Loucy (cell line): ENCODE measurements at regions not wholly inside any gene's neighbourhood (a gene's known extent, or its start where the extent isn't known, plus 50 kb on each side); places are given as distances from the start of the nearest gene placed in this dataset.

ENCODE experiments used
- H2AFZ ChIP-seq: fragments of 200-600 bp; sonication (generic); 2 replicates; pipeline ENCODE4 v1.6.0; 2016; ENCODE audit warnings: antibody characterized with exemption, mild to moderate bottlenecking, low read length, moderate library complexity
- H3F3A ChIP-seq: fragments of 200-600 bp; 2 replicates; pipeline ENCODE4 v1.6.0; 2016; ENCODE audit warnings: antibody characterized with exemption, low read depth, mild to moderate bottlenecking
- H3K27me3 ChIP-seq: fragments of 200-600 bp; sonication (generic); 2 replicates; pipeline ENCODE4 v1.6.1; 2014; ENCODE audit warnings: low read length, mild to moderate bottlenecking; ENCODE audit not compliant: insufficient read depth, poor library complexity, severe bottlenecking
- H3K36me3 ChIP-seq: fragments of 200-600 bp; sonication (generic); 2 replicates; pipeline ENCODE4 v1.6.1; 2016; ENCODE audit warnings: low read length; ENCODE audit not compliant: insufficient read depth
- H3K4me1 ChIP-seq: fragments of 200-600 bp; sonication (generic); 2 replicates; pipeline ENCODE4 v1.5.1; 2014; ENCODE audit warnings: low read length, mild to moderate bottlenecking; ENCODE audit not compliant: insufficient read depth, poor library complexity, severe bottlenecking
- H3K4me2 ChIP-seq: fragments of 200-600 bp; sonication (generic); 2 replicates; pipeline ENCODE4 v1.6.0; 2014; ENCODE audit warnings: antibody characterized with exemption, low read length, low read depth, mild to moderate bottlenecking; ENCODE audit not compliant: poor library complexity, severe bottlenecking
- H3K4me3 ChIP-seq: fragments of 200-600 bp; sonication (generic); 2 replicates; pipeline ENCODE4 v1.5.1; 2014; ENCODE audit warnings: low read length, mild to moderate bottlenecking, mixed read lengths; ENCODE audit not compliant: poor library complexity, severe bottlenecking
- H3K79me2 ChIP-seq: fragments of 200-600 bp; sonication (generic); 2 replicates; pipeline ENCODE4 v1.6.1; 2014; ENCODE audit warnings: low read length; ENCODE audit not compliant: insufficient read depth
- H3K9ac ChIP-seq: fragments of 200-600 bp; sonication (generic); 2 replicates; pipeline ENCODE4 v1.6.0; 2014; ENCODE audit warnings: mild to moderate bottlenecking, low read depth, low read length, moderate library complexity; ENCODE audit not compliant: poor library complexity, severe bottlenecking
- H3K9me2 ChIP-seq: fragments of 200-600 bp; sonication (generic); replicated peaks from 2 replicates; pipeline ENCODE4 v1.6.1; 2016; ENCODE audit warnings: low read depth, low read length, mixed read lengths
- H3K9me3 ChIP-seq: fragments of 200-600 bp; sonication (generic); 2 replicates; pipeline ENCODE4 v1.6.1; 2014; ENCODE audit warnings: mild to moderate bottlenecking, antibody characterized with exemption, low read length, low read depth; ENCODE audit not compliant: insufficient read depth
- H4K20me1 ChIP-seq: fragments of 200-600 bp; sonication (generic); 2 replicates; pipeline ENCODE4 v1.6.0; 2014; ENCODE audit warnings: antibody characterized with exemption, low read length, mild to moderate bottlenecking; ENCODE audit not compliant: insufficient read depth, poor library complexity, severe bottlenecking
- EZH2phosphoT487 ChIP-seq: fragments of 200-600 bp; IDR thresholded peaks from 2 replicates; pipeline ENCODE4 v1.6.1; 2018; ENCODE audit warnings: antibody characterized with exemption, mild to moderate bottlenecking, moderate library complexity, borderline replicate concordance
- TF ChIP-seq, protein P1 (sequence below): fragments of 200-600 bp; sonication (generic); conservative IDR thresholded peaks from 2 replicates; pipeline ENCODE4 v1.5.1; 2014; ENCODE audit warnings: mild to moderate bottlenecking, antibody characterized with exemption, low read length

DNA sequence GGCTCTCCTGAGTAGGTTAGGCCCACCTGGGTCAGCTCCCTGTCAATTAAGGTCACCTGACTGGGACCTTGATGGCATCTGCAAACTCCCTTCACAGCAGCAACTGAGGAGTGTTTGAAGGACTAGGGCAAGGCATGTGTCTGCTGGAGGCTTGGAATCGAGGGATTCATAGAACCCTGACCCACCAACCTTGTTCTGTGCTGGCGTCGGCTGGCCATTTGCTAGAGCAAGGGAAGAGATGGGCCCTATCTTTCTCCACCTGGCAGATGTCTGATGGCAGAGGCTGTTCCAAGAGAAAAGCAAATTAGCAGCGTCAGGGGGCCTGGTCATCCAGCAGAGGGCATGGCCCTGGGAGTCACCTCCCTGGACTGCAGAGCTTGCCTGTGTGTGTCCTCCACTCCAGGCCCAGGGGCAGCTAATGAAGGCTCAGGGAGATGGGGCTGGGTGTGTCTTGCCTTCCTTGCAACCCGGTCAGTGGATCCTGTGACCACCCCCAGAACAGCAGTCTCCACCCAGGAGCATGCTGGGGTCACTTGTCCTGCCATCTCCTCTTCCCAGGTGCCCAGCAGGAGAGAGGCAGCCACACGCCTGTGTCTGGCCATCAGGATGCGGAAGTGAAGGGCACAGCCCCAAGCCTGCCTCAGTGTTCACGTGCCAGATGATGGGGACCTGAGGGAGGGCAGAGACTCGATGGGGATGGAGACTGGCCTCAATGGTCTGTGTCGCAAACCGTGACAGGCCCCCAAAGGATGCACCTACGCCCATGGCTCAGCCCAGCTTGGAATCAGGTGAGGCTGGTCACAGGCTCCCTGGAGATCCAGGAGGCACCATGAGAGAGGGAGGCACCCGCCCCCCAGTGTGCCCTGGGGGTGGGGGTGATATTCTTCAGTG, 53.9 kb downstream of the BARX1 start:
- no peaks in the 10 kb centered on the region for H3K27me3 ChIP-seq
- peaks cover 7% of the 10 kb centered on the region; the same call in 1 of the 2 replicates for H3K9me3 ChIP-seq
- no peaks in the 10 kb centered on the region for H3F3A ChIP-seq
- H3K4me3 ChIP-seq: no peak overlapping the region
- H3K4me1 ChIP-seq: no peaks in the 10 kb centered on the region
- TF ChIP-seq, protein P1, sequence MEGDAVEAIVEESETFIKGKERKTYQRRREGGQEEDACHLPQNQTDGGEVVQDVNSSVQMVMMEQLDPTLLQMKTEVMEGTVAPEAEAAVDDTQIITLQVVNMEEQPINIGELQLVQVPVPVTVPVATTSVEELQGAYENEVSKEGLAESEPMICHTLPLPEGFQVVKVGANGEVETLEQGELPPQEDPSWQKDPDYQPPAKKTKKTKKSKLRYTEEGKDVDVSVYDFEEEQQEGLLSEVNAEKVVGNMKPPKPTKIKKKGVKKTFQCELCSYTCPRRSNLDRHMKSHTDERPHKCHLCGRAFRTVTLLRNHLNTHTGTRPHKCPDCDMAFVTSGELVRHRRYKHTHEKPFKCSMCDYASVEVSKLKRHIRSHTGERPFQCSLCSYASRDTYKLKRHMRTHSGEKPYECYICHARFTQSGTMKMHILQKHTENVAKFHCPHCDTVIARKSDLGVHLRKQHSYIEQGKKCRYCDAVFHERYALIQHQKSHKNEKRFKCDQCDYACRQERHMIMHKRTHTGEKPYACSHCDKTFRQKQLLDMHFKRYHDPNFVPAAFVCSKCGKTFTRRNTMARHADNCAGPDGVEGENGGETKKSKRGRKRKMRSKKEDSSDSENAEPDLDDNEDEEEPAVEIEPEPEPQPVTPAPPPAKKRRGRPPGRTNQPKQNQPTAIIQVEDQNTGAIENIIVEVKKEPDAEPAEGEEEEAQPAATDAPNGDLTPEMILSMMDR: no peak
- TF ChIP-seq EZH2phosphoT487: no peak
- no peak overlapping the region for H3K9ac ChIP-seq
- H3K9me2 ChIP-seq: no peaks in the 10 kb centered on the region
- no peaks in the 10 kb centered on the region for H3K79me2 ChIP-seq
- H4K20me1 ChIP-seq: no peaks in the 10 kb centered on the region
- no peak overlapping the region for H3K4me2 ChIP-seq
- H3K36me3 ChIP-seq: no peaks in the 10 kb centered on the region
- no peak overlapping the region for H2AFZ ChIP-seq

DNA sequence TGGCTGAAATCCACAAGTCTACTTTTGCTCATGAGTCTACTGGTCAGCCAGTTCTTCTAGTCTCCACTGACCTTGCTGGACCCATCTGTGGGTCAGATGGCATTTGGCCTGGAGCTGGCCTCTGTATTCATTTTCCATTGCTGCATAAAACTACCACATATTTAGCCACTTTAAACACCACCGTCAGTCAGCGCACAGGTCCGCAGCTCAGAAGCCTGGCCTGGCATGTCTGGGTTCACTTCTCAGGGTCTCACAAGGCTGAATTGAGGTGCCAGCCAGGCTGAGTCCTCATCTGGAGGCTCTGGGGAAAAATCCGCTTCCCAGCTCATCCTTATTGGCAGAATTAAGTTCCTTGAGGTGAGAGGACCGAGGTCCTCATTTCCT, 54.7 kb downstream of the BARX1 start:
- Histone ChIP-seq H3F3A (no peaks in the 10 kb centered on the region), H3K9me3 (peaks cover 8% of the 10 kb centered on the region; the same call in 1 of the 2 replicates), H3K36me3 (no peaks in the 10 kb centered on the region), H3K4me3 (no peak overlapping the region), H3K27me3 (no peaks in the 10 kb centered on the region), H3K4me2 (no peak overlapping the region), H3K9ac (no peak overlapping the region), H4K20me1 (no peaks in the 10 kb centered on the region), H3K79me2 (no peaks in the 10 kb centered on the region), H2AFZ (no peak overlapping the region), H3K4me1 (no peaks in the 10 kb centered on the region), H3K9me2 (no peaks in the 10 kb centered on the region)
- TF ChIP-seq, protein P1: no peak
- no peak for TF ChIP-seq EZH2phosphoT487

DNA sequence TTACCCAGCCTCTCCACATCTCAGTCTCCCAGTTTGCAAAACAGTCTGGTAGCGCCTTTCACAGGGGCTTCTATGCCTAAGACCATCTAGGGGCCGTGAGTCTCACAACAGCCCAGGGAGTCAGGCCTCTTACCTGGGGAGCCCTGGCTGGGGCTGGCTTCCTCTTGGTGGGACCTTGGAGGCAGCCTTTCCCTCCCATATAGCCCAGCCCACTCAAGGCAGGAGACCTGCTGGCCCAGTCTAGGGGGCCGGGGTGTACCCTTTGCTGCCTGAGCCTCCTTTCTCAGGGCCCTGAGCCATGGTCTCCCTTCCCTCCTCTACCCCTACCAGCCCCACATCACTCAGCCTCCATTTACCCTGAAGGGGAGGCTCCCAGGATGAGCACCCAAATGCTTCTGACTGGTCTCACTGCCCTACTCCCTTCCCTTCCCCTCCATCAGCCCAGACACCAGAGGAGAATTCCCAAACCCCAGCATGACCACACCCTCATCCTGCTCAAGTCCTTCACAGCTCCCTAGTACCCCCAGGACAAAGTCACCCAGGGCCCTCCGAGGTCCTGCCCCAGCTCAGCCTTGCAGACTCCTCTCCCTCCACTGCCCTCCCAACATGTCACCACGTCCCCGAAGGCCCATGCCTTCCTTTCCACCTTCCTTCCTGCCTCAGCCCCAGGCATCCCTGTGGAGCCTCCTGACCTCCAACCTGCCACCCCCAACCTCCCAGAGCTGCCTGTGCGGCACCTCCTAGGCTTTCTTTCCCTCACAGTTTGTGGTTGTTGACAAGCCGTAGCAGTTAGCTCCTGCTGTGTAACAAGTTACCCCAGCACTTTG, 55.3 kb downstream of the BARX1 start:
- Histone ChIP-seq H3K79me2 (no peaks in the 10 kb centered on the region), H3K4me1 (no peaks in the 10 kb centered on the region), H3F3A (no peaks in the 10 kb centered on the region), H3K4me3 (no peak overlapping the region), H3K9me3 (peaks cover 14% of the 10 kb centered on the region; the same call in 1 of the 2 replicates), H4K20me1 (no peaks in the 10 kb centered on the region), H3K9me2 (no peaks in the 10 kb centered on the region), H3K27me3 (no peaks in the 10 kb centered on the region), H3K4me2 (no peak overlapping the region), H3K9ac (no peak overlapping the region), H3K36me3 (no peaks in the 10 kb centered on the region), H2AFZ (no peak overlapping the region)
- TF ChIP-seq, protein P1: no peak
- TF ChIP-seq EZH2phosphoT487: no peak
